ENCODE measurements at regions not wholly inside any gene's neighbourhood (a gene's known extent, or its start where the extent isn't known, plus 50 kb on each side); places are given as distances from the start of the nearest gene placed in this dataset.

DNA sequence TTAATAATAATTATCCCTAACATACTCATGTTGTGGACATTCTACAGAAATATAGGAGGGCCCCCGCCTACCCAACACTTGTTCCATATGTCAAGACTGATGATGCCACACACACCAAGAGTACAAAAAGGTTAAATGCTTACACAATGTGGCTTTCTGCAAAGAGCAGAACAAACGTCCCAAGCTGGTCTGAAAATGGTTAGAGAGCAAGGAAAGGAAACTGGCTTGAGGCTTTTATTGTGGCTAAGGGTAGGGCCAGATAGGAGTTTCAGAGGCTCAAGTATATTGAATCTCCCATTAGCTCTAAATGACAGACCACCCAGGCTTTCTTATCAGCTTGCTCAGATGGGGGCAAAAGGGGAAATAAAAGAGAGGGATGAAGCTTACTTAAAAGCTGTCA, 134.1 kb upstream of the C1QTNF7 start:
- no peak overlapping the region for H3K27ac ChIP-seq
- TF ChIP-seq ZFX (IDR thresholded peaks at IDR 0.05) (no peak), CTCF (conservative IDR thresholded peaks at IDR 0.05) (no peak)

GRCh38 chr4:15294202-15294601, 133.6 kb upstream of the C1QTNF7 start:
- TF ChIP-seq CTCF (conservative IDR thresholded peaks at IDR 0.05), result no peak
- no peak for TF ChIP-seq ZFX (IDR thresholded peaks at IDR 0.05)
- no peak overlapping the region for H3K27ac ChIP-seq

GRCh38 chr4:15294832-15295231, 133.0 kb upstream of the C1QTNF7 start:
- no peak for TF ChIP-seq CTCF (conservative IDR thresholded peaks at IDR 0.05)
- TF ChIP-seq ZFX (IDR thresholded peaks at IDR 0.05), result no peak
- H3K27ac ChIP-seq, result no peak overlapping the region

DNA sequence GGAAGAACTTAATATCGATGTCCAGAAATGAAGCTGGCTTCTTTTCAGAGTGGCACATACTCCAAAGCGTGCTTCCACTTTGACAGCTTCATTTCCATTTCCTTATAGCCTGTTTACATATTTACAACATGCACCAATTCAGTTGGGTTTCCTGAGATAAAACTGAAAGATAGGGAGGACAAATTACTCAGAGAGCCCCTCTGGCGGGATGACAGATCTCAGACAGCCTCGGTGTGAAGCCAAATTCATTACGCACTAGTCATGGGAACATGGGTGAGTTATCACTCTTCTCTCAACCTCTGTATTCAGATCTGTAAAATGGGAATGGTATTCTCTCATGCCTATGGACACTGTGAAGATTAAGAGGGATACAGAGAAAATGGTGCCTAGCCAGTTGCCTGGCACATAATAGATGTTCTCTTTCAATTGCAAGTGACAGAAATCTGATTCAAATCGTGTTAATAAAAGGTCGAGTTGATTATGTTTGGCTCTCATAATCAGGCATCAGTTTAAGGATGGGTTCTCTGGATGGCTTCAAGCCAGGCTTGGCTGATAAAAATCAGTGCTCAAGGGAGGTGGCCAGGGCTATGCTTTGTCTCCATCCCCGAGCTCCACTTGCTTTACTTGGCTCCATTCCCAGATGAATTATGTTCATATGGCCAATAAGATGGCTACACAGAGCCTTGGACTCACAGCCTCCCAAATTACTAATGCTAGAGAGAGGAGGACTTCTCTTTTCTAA, 132.2 kb upstream of the C1QTNF7 start:
- TF ChIP-seq ZFX (IDR thresholded peaks at IDR 0.05) (no peak), CTCF (conservative IDR thresholded peaks at IDR 0.05) (no peak)
- H3K27ac ChIP-seq, result no peak overlapping the region

DNA sequence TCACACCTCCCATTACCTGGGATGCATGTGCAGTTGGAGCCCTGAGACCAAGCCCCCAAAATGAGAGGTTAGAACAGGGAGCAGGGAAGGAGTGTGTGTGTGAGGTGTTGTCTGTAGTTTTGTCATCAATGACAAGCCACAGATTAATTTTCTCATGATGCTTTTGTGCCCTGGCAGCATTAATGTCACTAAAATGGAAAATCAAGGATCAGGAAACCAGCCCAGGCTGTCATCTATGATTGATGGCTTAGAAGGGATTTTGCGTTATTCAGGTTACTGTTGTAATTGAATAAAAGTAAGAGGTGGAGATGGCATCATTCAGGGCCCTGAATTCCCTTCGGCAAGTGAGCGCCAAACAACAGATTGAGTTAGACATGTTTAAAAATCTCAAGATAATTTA, 130.5 kb upstream of the C1QTNF7 start:
- no peak overlapping the region for H3K27ac ChIP-seq
- TF ChIP-seq CTCF (conservative IDR thresholded peaks at IDR 0.05), result no peak
- TF ChIP-seq ZFX (IDR thresholded peaks at IDR 0.05), result no peak

- TF ChIP-seq CTCF (conservative IDR thresholded peaks at IDR 0.05) (no peak), ZFX (IDR thresholded peaks at IDR 0.05) (no peak)
- H3K27ac ChIP-seq, result no peak overlapping the region
Measured at GRCh38 chr4:15299627-15300026, 128.2 kb upstream of the C1QTNF7 start.

- H3K27ac ChIP-seq, result no peak overlapping the region
- TF ChIP-seq CTCF (conservative IDR thresholded peaks at IDR 0.05) (no peak), ZFX (IDR thresholded peaks at IDR 0.05) (no peak)
Measured at GRCh38 chr4:15303052-15303641, 124.7 kb upstream of the C1QTNF7 start.

All from C4-2B (cell line).